ENCODE measurements at regions not wholly inside any gene's neighbourhood (a gene's known extent, or its start where the extent isn't known, plus 50 kb on each side); places are given as distances from the start of the nearest gene placed in this dataset.

DNA sequence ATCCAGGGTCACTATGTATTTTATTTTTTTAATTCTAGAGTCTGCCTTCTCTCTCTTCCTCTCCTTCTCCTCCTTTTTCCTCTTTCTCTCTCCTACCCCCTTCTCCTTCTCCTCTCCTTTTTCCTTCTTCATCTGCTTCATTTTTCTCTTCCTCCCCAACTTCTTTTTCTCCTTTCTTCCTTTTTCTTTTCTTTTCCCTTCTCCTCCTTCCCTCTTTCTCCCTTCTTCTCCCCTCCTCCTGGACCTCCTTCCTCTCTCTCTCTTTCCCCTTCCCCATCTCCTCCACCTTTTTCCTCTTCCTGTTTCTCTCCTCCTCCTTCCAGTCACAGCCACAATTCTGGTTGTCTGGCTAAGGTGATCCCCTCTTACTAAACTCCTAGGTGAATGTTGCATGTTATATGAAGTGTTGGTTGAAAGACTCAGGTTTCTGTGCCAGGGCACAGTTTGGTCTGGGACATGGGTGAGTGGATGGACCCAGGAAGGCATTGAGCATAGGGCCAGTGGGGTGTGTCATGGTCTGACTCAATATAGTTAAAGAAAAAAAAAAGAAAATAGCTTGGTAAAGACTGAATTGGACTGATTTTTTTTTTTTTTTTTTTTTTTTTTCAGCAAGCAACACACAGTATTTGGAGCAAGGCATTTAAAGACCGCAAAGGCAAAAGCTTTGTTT is 266.9 kb downstream of the TGFB2 start:
- TF ChIP-seq, protein P1, sequence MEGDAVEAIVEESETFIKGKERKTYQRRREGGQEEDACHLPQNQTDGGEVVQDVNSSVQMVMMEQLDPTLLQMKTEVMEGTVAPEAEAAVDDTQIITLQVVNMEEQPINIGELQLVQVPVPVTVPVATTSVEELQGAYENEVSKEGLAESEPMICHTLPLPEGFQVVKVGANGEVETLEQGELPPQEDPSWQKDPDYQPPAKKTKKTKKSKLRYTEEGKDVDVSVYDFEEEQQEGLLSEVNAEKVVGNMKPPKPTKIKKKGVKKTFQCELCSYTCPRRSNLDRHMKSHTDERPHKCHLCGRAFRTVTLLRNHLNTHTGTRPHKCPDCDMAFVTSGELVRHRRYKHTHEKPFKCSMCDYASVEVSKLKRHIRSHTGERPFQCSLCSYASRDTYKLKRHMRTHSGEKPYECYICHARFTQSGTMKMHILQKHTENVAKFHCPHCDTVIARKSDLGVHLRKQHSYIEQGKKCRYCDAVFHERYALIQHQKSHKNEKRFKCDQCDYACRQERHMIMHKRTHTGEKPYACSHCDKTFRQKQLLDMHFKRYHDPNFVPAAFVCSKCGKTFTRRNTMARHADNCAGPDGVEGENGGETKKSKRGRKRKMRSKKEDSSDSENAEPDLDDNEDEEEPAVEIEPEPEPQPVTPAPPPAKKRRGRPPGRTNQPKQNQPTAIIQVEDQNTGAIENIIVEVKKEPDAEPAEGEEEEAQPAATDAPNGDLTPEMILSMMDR (IDR thresholded peaks at IDR 0.05) = no peak
- TF ChIP-seq EP300 (IDR thresholded peaks at IDR 0.05) (no peak), POLR2A (IDR thresholded peaks at IDR 0.05) (no peak), POLR2AphosphoS5 (IDR thresholded peaks at IDR 0.05) (no peak)

Data from upper lobe of left lung (tissue), 4 donors.